ENCODE measurements at regions not wholly inside any gene's neighbourhood (a gene's known extent, or its start where the extent isn't known, plus 50 kb on each side); places are given as distances from the start of the nearest gene placed in this dataset.

DNA sequence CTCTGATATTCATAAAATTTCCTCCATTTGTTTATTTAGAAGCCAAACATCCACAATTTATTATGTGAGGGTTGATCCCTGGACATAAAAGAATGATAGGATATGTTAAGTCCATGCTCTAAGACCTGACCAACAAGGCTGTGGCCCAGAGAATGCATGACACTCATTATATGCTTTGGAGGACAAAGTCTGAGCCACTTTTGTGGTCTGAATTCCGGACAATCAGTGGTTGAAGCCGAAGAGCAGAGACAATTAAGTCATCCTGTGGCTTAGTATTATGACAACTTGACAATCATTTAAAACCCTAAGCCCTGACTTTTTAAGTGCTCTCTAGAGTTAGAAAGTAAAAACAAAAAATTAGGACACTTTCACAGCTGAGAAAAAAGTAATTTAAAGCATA, 483.3 kb downstream of the PLCL1 start:
- TF ChIP-seq CHD2 (IDR thresholded peaks at IDR 0.05; ENCODE audit: low read length, partially characterized antibody) (no peak), JUND (IDR thresholded peaks at IDR 0.05) (no peak), RAD21 (IDR thresholded peaks at IDR 0.05; ENCODE audit: low read length) (no peak), POLR2AphosphoS5 (IDR thresholded peaks at IDR 0.05; ENCODE audit: low read depth, low read length) (no peak), EZH2phosphoT487 (IDR thresholded peaks at IDR 0.05; ENCODE audit: borderline replicate concordance, low read depth) (no peak), SMC3 (IDR thresholded peaks at IDR 0.05; ENCODE audit: low read depth, low read length) (no peak), EP300 (IDR thresholded peaks at IDR 0.05; ENCODE audit: borderline replicate concordance in 1 of 2, low read depth in 1 of 2, low read length in 1 of 2) (no peak), NFIC (IDR thresholded peaks at IDR 0.05; ENCODE audit: borderline replicate concordance) (no peak), RCOR1 (IDR thresholded peaks at IDR 0.05; ENCODE audit: low read length) (no peak)
- TF ChIP-seq, protein P1, sequence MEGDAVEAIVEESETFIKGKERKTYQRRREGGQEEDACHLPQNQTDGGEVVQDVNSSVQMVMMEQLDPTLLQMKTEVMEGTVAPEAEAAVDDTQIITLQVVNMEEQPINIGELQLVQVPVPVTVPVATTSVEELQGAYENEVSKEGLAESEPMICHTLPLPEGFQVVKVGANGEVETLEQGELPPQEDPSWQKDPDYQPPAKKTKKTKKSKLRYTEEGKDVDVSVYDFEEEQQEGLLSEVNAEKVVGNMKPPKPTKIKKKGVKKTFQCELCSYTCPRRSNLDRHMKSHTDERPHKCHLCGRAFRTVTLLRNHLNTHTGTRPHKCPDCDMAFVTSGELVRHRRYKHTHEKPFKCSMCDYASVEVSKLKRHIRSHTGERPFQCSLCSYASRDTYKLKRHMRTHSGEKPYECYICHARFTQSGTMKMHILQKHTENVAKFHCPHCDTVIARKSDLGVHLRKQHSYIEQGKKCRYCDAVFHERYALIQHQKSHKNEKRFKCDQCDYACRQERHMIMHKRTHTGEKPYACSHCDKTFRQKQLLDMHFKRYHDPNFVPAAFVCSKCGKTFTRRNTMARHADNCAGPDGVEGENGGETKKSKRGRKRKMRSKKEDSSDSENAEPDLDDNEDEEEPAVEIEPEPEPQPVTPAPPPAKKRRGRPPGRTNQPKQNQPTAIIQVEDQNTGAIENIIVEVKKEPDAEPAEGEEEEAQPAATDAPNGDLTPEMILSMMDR (IDR thresholded peaks at IDR 0.05) = no peak
